ENCODE measurements at regions not wholly inside any gene's neighbourhood (a gene's known extent, or its start where the extent isn't known, plus 50 kb on each side); places are given as distances from the start of the nearest gene placed in this dataset.
A peak's percentile ranks its signal among the peaks of the same experiment; 100 is the strongest.

DNA sequence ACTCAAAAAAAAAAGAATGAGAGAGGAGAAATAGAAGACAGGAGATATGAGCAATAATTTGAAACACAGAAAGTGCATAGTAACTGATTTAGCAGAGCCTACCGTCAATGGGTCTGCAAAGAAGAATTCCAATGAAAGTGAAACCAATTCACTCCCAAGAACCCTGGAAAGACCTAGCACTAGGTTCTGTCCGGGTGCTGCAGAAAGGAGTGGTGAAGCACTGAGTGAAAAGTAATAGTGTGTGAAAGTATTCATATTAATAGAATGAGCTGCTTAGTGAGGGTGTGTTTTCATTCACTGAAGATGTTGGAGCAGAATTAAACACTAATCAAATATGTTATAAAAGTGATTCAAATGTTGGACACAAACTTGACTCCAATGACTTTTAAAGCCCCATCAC lies 51.3 kb upstream of the SLC30A5 start:
- H3K27ac ChIP-seq, result no peak overlapping the region
- TF ChIP-seq CTCF (conservative IDR thresholded peaks at IDR 0.05) (no peak), ZFX (IDR thresholded peaks at IDR 0.05) (no peak)

DNA sequence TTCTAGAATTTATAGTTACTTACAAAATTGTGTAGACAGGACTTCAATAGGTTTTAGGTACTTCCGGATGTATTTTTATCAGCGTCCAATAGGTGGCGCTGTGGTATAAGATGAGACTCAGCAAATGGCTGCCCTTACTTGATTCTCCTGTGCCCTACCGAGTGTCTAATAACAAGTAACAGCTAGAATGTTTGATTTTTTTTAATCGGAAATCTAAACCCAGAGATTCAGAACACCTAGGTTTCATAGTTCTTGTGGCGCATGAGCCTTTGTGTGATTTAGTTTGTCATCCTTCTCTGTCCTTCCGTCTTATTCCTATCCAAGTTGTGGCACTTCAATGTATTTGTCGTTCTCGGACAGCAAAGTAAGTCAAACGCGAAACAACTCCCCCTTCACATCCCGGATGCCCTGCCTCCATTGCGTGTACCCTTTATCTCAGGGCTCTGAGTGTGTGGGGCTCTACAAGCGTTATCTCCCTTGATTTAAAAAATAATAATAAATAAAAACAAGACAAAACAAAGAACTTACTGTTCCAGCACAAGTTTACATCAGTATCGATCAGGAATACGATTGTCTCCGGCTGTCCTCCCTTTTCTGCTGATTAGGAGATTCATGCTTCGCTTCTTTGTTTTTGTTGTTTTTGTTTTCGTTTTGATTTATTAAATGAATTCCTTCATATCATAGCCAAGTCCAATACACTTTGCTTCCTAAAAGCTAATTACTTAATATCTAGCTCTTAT lies 50.7 kb upstream of the SLC30A5 start:
- H3K27ac ChIP-seq, result peak overlapping the region; percentile 51; the same call in 1 of the 2 replicates
- no peak for TF ChIP-seq ZFX (IDR thresholded peaks at IDR 0.05)
- peak; percentile 91 for TF ChIP-seq CTCF (conservative IDR thresholded peaks at IDR 0.05)

- TF ChIP-seq CTCF (conservative IDR thresholded peaks at IDR 0.05) (no peak), ZFX (IDR thresholded peaks at IDR 0.05) (no peak)
- H3K27ac ChIP-seq, result peak overlapping the region; percentile 28; the same call in 1 of the 2 replicates
These were observed 50.2 kb upstream of the SLC30A5 start for GRCh38 chr5:69043655-69043996.
